DOHH2 (cell line): ENCODE measurements at regions not wholly inside any gene's neighbourhood (a gene's known extent, or its start where the extent isn't known, plus 50 kb on each side); places are given as distances from the start of the nearest gene placed in this dataset.
A peak's percentile ranks its signal among the peaks of the same experiment; 100 is the strongest.

Experiments
- H3F3A ChIP-seq: fragments of 200-600 bp; sonication (generic), shearing (Covaris generic); 2 replicates; pipeline ENCODE4 v1.6.0; 2016; ENCODE audit warnings: antibody characterized with exemption, mild to moderate bottlenecking; ENCODE audit not compliant: control insufficient read depth, insufficient read depth
- H3K27ac ChIP-seq: fragments of 200-600 bp; sonication (generic); 2 replicates; pipeline ENCODE4 v1.5.1; 2014; ENCODE audit warnings: low read depth, mild to moderate bottlenecking, low read length, moderate library complexity
- H3K27me3 ChIP-seq: fragments of 200-600 bp; sonication (generic); 2 replicates; pipeline ENCODE4 v1.6.1; 2014; ENCODE audit warnings: mild to moderate bottlenecking, low read length, mixed read lengths; ENCODE audit not compliant: control insufficient read depth
- H3K36me3 ChIP-seq: fragments of 200-600 bp; sonication (generic); 2 replicates; pipeline ENCODE4 v1.6.1; 2014; ENCODE audit warnings: mild to moderate bottlenecking, low read length, moderate library complexity, mixed read lengths; ENCODE audit not compliant: control insufficient read depth
- H3K4me1 ChIP-seq: fragments of 200-600 bp; sonication (generic); 2 replicates; pipeline ENCODE4 v1.6.1; 2014; ENCODE audit warnings: mild to moderate bottlenecking, low read length, mixed read lengths; ENCODE audit not compliant: control insufficient read depth
- H3K4me2 ChIP-seq: fragments of 200-600 bp; sonication (generic); 2 replicates; pipeline ENCODE4 v1.6.0; 2014; ENCODE audit warnings: mild to moderate bottlenecking, low read length, moderate library complexity
- H3K4me3 ChIP-seq: fragments of 200-600 bp; sonication (generic); 2 replicates; pipeline ENCODE4 v1.5.1; 2014; ENCODE audit warnings: mild to moderate bottlenecking, low read length, mixed read lengths
- H3K79me2 ChIP-seq: fragments of 200-600 bp; sonication (generic); 2 replicates; pipeline ENCODE4 v1.6.1; 2014; ENCODE audit warnings: mild to moderate bottlenecking, low read length, mixed read lengths; ENCODE audit not compliant: control insufficient read depth
- H3K9me2 ChIP-seq: fragments of 200-600 bp; sonication (generic); replicated peaks from 2 replicates; pipeline ENCODE4 v1.6.1; 2014; ENCODE audit warnings: mild to moderate bottlenecking, low read length, mixed read lengths; ENCODE audit not compliant: control insufficient read depth
- H3K9me3 ChIP-seq: fragments of 200-600 bp; sonication (generic); 2 replicates; pipeline ENCODE4 v1.6.1; 2014; ENCODE audit warnings: antibody characterized with exemption, low read length, mixed read lengths; ENCODE audit not compliant: control insufficient read depth, insufficient read depth
- H4K20me1 ChIP-seq: fragments of 200-600 bp; sonication (generic); 2 replicates; pipeline ENCODE4 v1.6.0; 2014; ENCODE audit warnings: low read depth, mild to moderate bottlenecking, antibody characterized with exemption, low read length, moderate library complexity; ENCODE audit not compliant: control insufficient read depth, insufficient read depth
- CTCF ChIP-seq: fragments of 200-600 bp; sonication (generic); IDR thresholded peaks from one replicate; pipeline ENCODE4 v1.5.1; 2014; ENCODE audit warnings: antibody characterized with exemption, mild to moderate bottlenecking, low read depth, low read length; ENCODE audit not compliant: poor library complexity, severe bottlenecking
- EZH2phosphoT487 ChIP-seq: fragments of 200-600 bp; sonication (generic); IDR thresholded peaks from 2 replicates; pipeline ENCODE4 v1.6.1; 2017; ENCODE audit warnings: borderline replicate concordance, mild to moderate bottlenecking, antibody characterized with exemption, low read length, moderate library complexity, mixed read lengths

GRCh38 chr3:44045476-44046275, 196.0 kb upstream of the TOPAZ1 start:
- TF ChIP-seq CTCF (no peak), EZH2phosphoT487 (no peak)
- H3K27ac ChIP-seq = peak overlapping the region; percentile 51
- peaks cover 41% of the 10 kb centered on the region for H3K4me1 ChIP-seq

GRCh38 chr3:44047796-44048195, 193.9 kb upstream of the TOPAZ1 start:
- Histone ChIP-seq H3K4me3 (no peak overlapping the region), H3K27me3 (no peaks in the 10 kb centered on the region), H3K4me1 (peaks cover 38% of the 10 kb centered on the region), H3K79me2 (peaks cover 62% of the 10 kb centered on the region), H3F3A (peaks cover 6% of the 10 kb centered on the region), H3K36me3 (peaks cover 43% of the 10 kb centered on the region), H3K9me3 (no peaks in the 10 kb centered on the region), H3K4me2 (no peak overlapping the region), H3K27ac (no peak overlapping the region), H3K9me2 (no peaks in the 10 kb centered on the region), H4K20me1 (no peaks in the 10 kb centered on the region; the same call in 1 of the 2 replicates)
- no peak for TF ChIP-seq CTCF
- no peak for TF ChIP-seq EZH2phosphoT487

More at GRCh38 chr3:44045476-44046275, 196.0 kb upstream of the TOPAZ1 start:
- H3F3A ChIP-seq = peaks cover 6% of the 10 kb centered on the region
- no peaks in the 10 kb centered on the region; the same call in 1 of the 2 replicates for H4K20me1 ChIP-seq
- H3K36me3 ChIP-seq = peaks cover 49% of the 10 kb centered on the region
- no peaks in the 10 kb centered on the region for H3K27me3 ChIP-seq
- H3K9me3 ChIP-seq = no peaks in the 10 kb centered on the region
- peak overlapping the region; percentile 17 for H3K4me3 ChIP-seq
- no peaks in the 10 kb centered on the region for H3K9me2 ChIP-seq
- peaks cover 69% of the 10 kb centered on the region for H3K79me2 ChIP-seq
- H3K4me2 ChIP-seq = peak overlapping the region; percentile 55

- H4K20me1 ChIP-seq = no peaks in the 10 kb centered on the region; the same call in 1 of the 2 replicates
- H3K9me3 ChIP-seq = no peaks in the 10 kb centered on the region
- H3F3A ChIP-seq = peaks cover 6% of the 10 kb centered on the region
- H3K27ac ChIP-seq = no peak overlapping the region
- peaks cover 32% of the 10 kb centered on the region for H3K4me1 ChIP-seq
- no peak overlapping the region for H3K4me3 ChIP-seq
- H3K36me3 ChIP-seq = peaks cover 43% of the 10 kb centered on the region
- H3K27me3 ChIP-seq = no peaks in the 10 kb centered on the region
- peaks cover 56% of the 10 kb centered on the region for H3K79me2 ChIP-seq
- no peak for TF ChIP-seq EZH2phosphoT487
- no peak for TF ChIP-seq CTCF
- H3K9me2 ChIP-seq = no peaks in the 10 kb centered on the region
- no peak overlapping the region for H3K4me2 ChIP-seq
These were observed 193.3 kb upstream of the TOPAZ1 start for GRCh38 chr3:44048196-44048924.
